Stomach smooth muscle (tissue), 2 donors: ENCODE measurements at regions not wholly inside any gene's neighbourhood (a gene's known extent, or its start where the extent isn't known, plus 50 kb on each side); places are given as distances from the start of the nearest gene placed in this dataset.
"Not testable (repeated sequence)": the region's sequence is repeated elsewhere in the genome, so short reads cannot be mapped to it uniquely, and the experiment has no call there.

ENCODE experiments used
- H3K27ac ChIP-seq: one replicate; pipeline ENCODE4 v1.7.0; 2013; ENCODE audit warnings: mild to moderate bottlenecking, low read length, inconsistent platforms
- H3K27me3 ChIP-seq, 2 donors: one replicate each; pipeline ENCODE4 v1.7.0; 2013; ENCODE audit warnings: low read length in 2 of 2; ENCODE audit not compliant: insufficient read depth in 2 of 2, control insufficient read depth in 1 of 2
- H3K36me3 ChIP-seq, 2 donors: one replicate each; pipeline ENCODE4 v1.7.0; 2013; ENCODE audit warnings: low read length in 2 of 2; ENCODE audit not compliant: control insufficient read depth in 2 of 2, insufficient read depth in 2 of 2
- H3K4me1 ChIP-seq: one replicate; pipeline ENCODE4 v1.7.0; 2013; ENCODE audit warnings: low read length; ENCODE audit not compliant: control insufficient read depth, insufficient read depth
- H3K4me3 ChIP-seq, 2 donors: one replicate each; pipeline ENCODE4 v1.7.0; 2013; ENCODE audit warnings: low read length in 2 of 2
- H3K9ac ChIP-seq, 2 donors: one replicate each; pipeline ENCODE4 v1.7.0; 2013; ENCODE audit warnings: low read length in 2 of 2, mild to moderate bottlenecking in 1 of 2
- H3K9me3 ChIP-seq, 2 donors: one replicate each; pipeline ENCODE4 v1.7.0; 2013; ENCODE audit warnings: low read length in 2 of 2; ENCODE audit not compliant: control insufficient read depth in 2 of 2
- donor health status: healthy.
- donor health status: Pancreatic carcinoma.

GRCh38 chr4:24195991-24196736 is 306.3 kb upstream of the PPARGC1A start:
- no peaks in the 10 kb centered on the region for H3K36me3 ChIP-seq
- peaks cover 3% of the 10 kb centered on the region for H3K4me1 ChIP-seq
- H3K27me3 ChIP-seq: no peaks in the 10 kb centered on the region
- no peak overlapping the region for H3K4me3 ChIP-seq
- no peak overlapping the region for H3K27ac ChIP-seq
- no peak overlapping the region for H3K9ac ChIP-seq
- no peaks in the 10 kb centered on the region for H3K9me3 ChIP-seq

GRCh38 chr4:24192018-24192641 is 302.3 kb upstream of the PPARGC1A start:
- Histone ChIP-seq H3K36me3 (no peaks in the 10 kb centered on the region), H3K9me3 (no peaks in the 10 kb centered on the region), H3K4me3 (no peak overlapping the region), H3K27me3 (no peaks in the 10 kb centered on the region), H3K27ac (no peak overlapping the region), H3K9ac (no peak overlapping the region), H3K4me1 (peaks cover 7% of the 10 kb centered on the region)

- peaks cover 7% of the 10 kb centered on the region for H3K4me1 ChIP-seq
- H3K9me3 ChIP-seq: no peaks in the 10 kb centered on the region
- H3K36me3 ChIP-seq: no peaks in the 10 kb centered on the region
- H3K4me3 ChIP-seq: no peak overlapping the region
- H3K27ac ChIP-seq: no peak overlapping the region
- no peaks in the 10 kb centered on the region for H3K27me3 ChIP-seq
- no peak overlapping the region for H3K9ac ChIP-seq
Observed at GRCh38 chr4:24190761-24191695, 301.2 kb upstream of the PPARGC1A start.

- no peak overlapping the region for H3K4me3 ChIP-seq
- no peaks in the 10 kb centered on the region for H3K9me3 ChIP-seq
- H3K4me1 ChIP-seq: peaks cover 7% of the 10 kb centered on the region
- no peaks in the 10 kb centered on the region for H3K27me3 ChIP-seq
- H3K27ac ChIP-seq: no peak overlapping the region
- no peaks in the 10 kb centered on the region for H3K36me3 ChIP-seq
- no peak overlapping the region for H3K9ac ChIP-seq
Observed at GRCh38 chr4:24188459-24188858, 298.6 kb upstream of the PPARGC1A start.

GRCh38 chr4:24186466-24186865 is 296.6 kb upstream of the PPARGC1A start:
- Histone ChIP-seq H3K27me3 (no peaks in the 10 kb centered on the region), H3K9me3 (no peaks in the 10 kb centered on the region), H3K36me3 (no peaks in the 10 kb centered on the region), H3K9ac (no peak overlapping the region), H3K4me1 (peaks cover 6% of the 10 kb centered on the region), H3K4me3 (no peak overlapping the region), H3K27ac (no peak overlapping the region)

GRCh38 chr4:24181005-24181404 is 291.2 kb upstream of the PPARGC1A start:
- no peak overlapping the region for H3K9ac ChIP-seq
- no peaks in the 10 kb centered on the region for H3K4me1 ChIP-seq
- H3K27me3 ChIP-seq: no peaks in the 10 kb centered on the region
- H3K4me3 ChIP-seq: no peak overlapping the region
- no peak overlapping the region for H3K27ac ChIP-seq
- H3K9me3 ChIP-seq: no peaks in the 10 kb centered on the region
- no peaks in the 10 kb centered on the region for H3K36me3 ChIP-seq

GRCh38 chr4:24180586-24180985 is 290.7 kb upstream of the PPARGC1A start:
- no peaks in the 10 kb centered on the region for H3K36me3 ChIP-seq
- H3K9ac ChIP-seq: no peak overlapping the region
- no peaks in the 10 kb centered on the region for H3K27me3 ChIP-seq
- no peaks in the 10 kb centered on the region for H3K9me3 ChIP-seq
- H3K27ac ChIP-seq: no peak overlapping the region
- H3K4me3 ChIP-seq: no peak overlapping the region
- no peaks in the 10 kb centered on the region for H3K4me1 ChIP-seq

- H3K9me3 ChIP-seq: no peaks in the 10 kb centered on the region
- peaks cover 2% of the 10 kb centered on the region for H3K4me1 ChIP-seq
- H3K4me3 ChIP-seq: no peak overlapping the region
- no peaks in the 10 kb centered on the region for H3K27me3 ChIP-seq
- H3K36me3 ChIP-seq: no peaks in the 10 kb centered on the region
- H3K9ac ChIP-seq: no peak overlapping the region
- H3K27ac ChIP-seq: no peak overlapping the region
Observed at GRCh38 chr4:24179201-24179840, 289.5 kb upstream of the PPARGC1A start.

- not testable (repeated sequence) for H3K9ac ChIP-seq, H3K4me1 ChIP-seq, H3K36me3 ChIP-seq, H3K9me3 ChIP-seq, H3K27ac ChIP-seq, H3K27me3 ChIP-seq, H3K4me3 ChIP-seq
Observed at GRCh38 chr4:24177443-24177842, 287.6 kb upstream of the PPARGC1A start.

- no peak overlapping the region for H3K4me3 ChIP-seq
- H3K4me1 ChIP-seq: peaks cover 2% of the 10 kb centered on the region
- H3K36me3 ChIP-seq: no peaks in the 10 kb centered on the region
- H3K9ac ChIP-seq: no peak overlapping the region
- H3K9me3 ChIP-seq: no peaks in the 10 kb centered on the region
- H3K27me3 ChIP-seq: no peaks in the 10 kb centered on the region
- H3K27ac ChIP-seq: no peak overlapping the region
Observed at GRCh38 chr4:24175707-24176106, 285.9 kb upstream of the PPARGC1A start.
